GM13976 (cell line): ENCODE measurements at regions not wholly inside any gene's neighbourhood (a gene's known extent, or its start where the extent isn't known, plus 50 kb on each side); places are given as distances from the start of the nearest gene placed in this dataset.

ENCODE experiments used
- DNase-seq: peaks from one replicate; pipeline ENCODE4 v3.0.0; 2012; ENCODE audit warnings: low spot score
- CTCF ChIP-seq: IDR thresholded peaks from 2 replicates; pipeline ENCODE4 v1.5.1; 2012; ENCODE audit warnings: borderline replicate concordance, mild to moderate bottlenecking; ENCODE audit not compliant: insufficient read depth; ENCODE audit errors: extremely low read depth, missing control alignments, control extremely low read depth
- in situ Hi-C: fragments of 300-500 bp; cut with MboI; formaldehyde crosslinking; loops from one replicate; pipeline ENCODE4 v1.12.0; 2022; ENCODE audit warnings: low sequenced_read_pairs, mixed read lengths, inconsistent platforms; ENCODE audit not compliant: unreplicated experiment

GRCh38 chr11:90788961-90789360 is 566.1 kb upstream of the CHORDC1 start:
- in situ Hi-C loops, result no loop called here
- DNase-seq, result no peak
- TF ChIP-seq CTCF, result no peak

GRCh38 chr11:90784241-90784814 is 561.5 kb upstream of the CHORDC1 start:
- TF ChIP-seq CTCF, result no peak
- in situ Hi-C loops, result no loop called here
- no peak for DNase-seq

- no peak for TF ChIP-seq CTCF
- DNase-seq, result no peak
- in situ Hi-C loops, result no loop called here
These were observed 560.3 kb upstream of the CHORDC1 start for GRCh38 chr11:90783111-90783510.

GRCh38 chr11:90779098-90779497 is 556.2 kb upstream of the CHORDC1 start:
- in situ Hi-C loops, result no loop called here
- TF ChIP-seq CTCF, result no peak
- DNase-seq, result no peak

GRCh38 chr11:90775567-90776165 is 552.8 kb upstream of the CHORDC1 start:
- no peak for TF ChIP-seq CTCF
- in situ Hi-C loops, result no loop called here
- no peak for DNase-seq

- no peak for DNase-seq
- TF ChIP-seq CTCF, result no peak
These were observed 552.1 kb upstream of the CHORDC1 start for GRCh38 chr11:90774727-90775566.

More at GRCh38 chr11:90774727-90775566, 552.1 kb upstream of the CHORDC1 start:
- in situ Hi-C loops, result no loop called here
